Frontal cortex (tissue), 3 donors: ENCODE measurements at regions not wholly inside any gene's neighbourhood (a gene's known extent, or its start where the extent isn't known, plus 50 kb on each side); places are given as distances from the start of the nearest gene placed in this dataset.
"Not testable (repeated sequence)": the region's sequence is repeated elsewhere in the genome, so short reads cannot be mapped to it uniquely, and the experiment has no call there.

Experiments
- DNase-seq, 2 donors: peaks; one replicate each; pipeline ENCODE4 v3.0.0; 2012; ENCODE audit warnings: low spot score in 2 of 2
- FAIRE-seq: peaks from 2 replicates; lab custom pipeline; 2012; peaks lifted over from hg19 to GRCh38; lab: Jason Lieb, UNC
- donor health status: control.
- donor health status: control.
- donor health status: control.

DNA sequence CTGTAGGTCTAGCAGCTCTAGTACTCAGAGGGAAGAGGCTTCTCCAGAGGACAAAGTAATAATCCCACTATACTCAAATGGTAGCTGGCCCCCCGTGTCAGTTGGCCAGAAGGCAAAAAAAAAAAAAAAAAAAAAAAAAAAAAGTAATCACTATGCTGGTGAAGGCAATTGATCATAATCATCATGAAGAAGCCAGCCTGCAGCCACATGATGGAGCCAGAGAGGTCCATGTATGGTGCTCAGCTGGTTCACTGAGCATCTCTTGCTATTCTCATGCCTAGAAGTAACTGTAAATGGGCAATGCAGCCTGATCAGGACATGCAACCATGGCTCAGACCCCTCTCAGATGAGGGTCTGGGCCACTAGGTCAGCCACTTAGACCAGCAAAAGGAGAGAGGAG, 378.8 kb downstream of the MED13L start:
- DNase-seq (no peak), FAIRE-seq (no peak)

DNA sequence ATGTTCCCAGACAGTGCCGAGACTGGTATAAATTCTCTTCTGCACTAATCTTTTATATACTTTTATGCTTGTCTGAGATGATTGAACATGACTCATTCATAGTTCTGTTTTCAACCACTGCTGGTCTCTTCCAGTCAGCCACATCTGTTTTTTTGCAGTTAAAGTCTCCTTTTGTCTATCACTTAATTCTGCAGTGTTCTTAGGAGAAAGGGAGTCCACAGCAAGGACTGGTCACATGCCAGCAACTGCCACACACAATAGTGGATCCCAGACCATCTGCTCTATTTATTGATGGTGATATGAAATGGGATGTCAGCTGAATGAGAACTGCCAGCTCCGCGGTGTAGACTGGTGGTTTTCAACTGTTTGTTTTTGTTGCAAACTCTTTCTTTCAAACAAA, 379.8 kb downstream of the MED13L start:
- FAIRE-seq = no peak
- no peak for DNase-seq

DNA sequence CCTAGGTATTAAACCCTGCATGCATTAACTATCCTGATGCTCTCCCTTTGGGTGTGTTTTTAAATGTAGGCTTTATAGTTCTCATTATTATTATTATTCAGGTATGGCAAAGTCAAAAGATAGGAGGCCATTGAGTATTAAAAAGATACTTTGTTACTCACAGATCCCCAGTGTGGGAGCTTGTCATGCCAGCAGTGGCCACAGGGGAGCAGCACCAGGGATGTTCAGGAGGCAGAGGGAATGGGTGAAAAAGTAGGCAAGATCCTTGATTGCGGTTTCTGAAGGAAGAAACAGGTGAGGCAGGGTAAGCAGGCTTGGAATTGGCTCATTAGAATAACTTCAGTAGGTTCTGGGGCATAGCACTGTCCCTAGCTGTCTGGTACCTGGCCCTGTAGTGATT, 382.2 kb downstream of the MED13L start:
- FAIRE-seq = no peak

DNA sequence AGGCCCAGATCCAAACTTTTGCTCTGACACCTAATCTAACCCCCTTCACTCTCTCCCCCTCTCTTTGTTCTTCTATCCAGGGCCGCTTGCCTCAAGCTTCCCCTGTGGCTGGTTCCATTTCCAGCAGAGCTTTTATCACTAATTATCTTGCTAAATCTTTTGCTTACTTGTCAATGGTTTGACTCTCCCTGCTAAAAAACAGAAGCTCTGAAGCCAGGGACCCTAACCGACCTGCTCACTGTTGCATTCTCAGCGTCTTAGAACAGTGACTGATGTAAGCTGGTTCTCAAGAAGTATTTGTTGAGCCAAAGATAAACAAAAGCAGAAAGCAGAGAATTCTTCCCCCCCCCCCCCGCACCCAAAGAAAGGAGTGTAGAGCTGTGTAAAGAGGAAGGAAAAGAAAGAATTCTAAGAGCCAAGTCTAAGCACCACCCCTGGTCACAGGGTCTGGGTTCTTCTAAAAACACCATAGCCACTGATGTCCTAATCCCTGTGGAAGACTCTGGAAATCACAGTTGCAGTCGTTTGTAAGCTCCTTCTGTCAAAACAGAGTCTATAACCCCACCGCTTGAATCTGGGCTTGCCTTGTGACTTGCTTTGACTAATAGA, 385.8 kb downstream of the MED13L start:
- FAIRE-seq = no peak
- no peak for DNase-seq

More for the DNA sequence above, 382.2 kb downstream of the MED13L start:
- no peak for DNase-seq

DNA sequence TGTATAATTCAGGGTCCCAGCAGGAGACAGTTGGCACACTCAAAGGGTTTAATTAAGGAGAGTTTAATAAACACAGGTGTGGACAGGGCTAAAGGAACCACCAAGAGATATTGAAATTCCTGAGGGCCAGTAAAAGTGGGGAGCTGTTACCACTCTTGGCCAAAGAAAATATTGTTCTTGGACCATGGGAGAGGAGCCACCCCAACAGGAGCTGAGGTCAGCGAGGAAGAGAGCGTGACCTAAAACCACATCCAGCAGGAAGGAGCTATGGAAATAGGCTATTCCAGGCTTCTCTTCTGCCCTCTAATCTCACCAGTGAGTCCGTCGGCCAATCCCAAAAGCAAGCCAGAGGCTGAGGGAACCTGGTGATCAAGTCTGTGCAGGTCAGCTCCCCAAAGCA, 390.8 kb downstream of the MED13L start:
- no peak for FAIRE-seq

DNA sequence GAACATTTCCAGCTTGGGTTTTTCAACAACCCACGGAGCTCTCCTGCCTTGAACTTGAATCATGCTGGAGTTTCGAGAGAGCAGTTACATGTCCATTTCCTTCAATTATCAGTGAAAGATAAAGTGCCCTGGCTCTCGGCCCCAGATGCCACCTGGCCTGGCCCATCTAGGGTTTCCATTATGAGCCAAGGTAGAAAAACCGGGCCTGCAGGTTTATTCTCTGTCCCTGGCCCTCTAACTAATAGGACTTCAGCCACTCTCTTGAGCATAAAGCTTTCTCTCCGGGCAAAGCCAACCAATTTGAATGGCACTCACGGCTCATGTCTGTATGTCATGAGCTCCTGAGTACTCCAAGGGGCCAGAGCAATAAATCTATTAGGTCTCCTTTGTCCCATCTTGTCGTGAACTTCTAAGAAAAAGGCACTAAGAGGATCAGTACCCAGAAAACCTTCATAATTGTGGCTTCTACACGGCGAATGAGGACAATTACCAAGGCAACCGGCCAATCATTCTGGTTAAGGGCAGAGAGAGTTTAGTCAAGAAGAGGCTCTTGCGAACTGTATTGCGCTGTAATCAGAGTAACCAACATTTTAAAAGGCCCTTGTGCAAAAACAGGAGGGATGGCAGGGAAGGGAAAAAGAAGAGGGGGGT, 392.3 kb downstream of the MED13L start:
- DNase-seq (no peak), FAIRE-seq (no peak)

More for the DNA sequence above, 390.8 kb downstream of the MED13L start:
- no peak for DNase-seq

DNA sequence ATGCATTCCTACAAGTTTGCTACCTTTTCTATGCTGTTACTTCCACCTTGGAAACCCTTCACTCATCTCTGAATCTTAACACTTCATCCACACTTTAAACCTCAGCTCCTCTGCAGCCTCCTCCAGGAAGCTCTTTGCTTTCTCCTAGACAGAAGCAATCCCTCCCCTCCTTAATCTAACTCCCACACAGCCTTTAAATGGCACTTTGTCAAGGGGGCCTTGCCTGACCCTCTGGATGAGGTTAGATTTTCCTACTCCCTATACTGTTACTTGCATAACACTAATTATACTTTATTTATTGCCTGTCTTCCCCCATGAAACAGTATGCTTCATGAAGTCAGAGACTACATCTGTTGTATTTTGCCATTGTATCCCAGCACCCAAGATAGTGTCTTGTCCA, 394.6 kb downstream of the MED13L start:
- FAIRE-seq (no peak), DNase-seq (no peak)

DNA sequence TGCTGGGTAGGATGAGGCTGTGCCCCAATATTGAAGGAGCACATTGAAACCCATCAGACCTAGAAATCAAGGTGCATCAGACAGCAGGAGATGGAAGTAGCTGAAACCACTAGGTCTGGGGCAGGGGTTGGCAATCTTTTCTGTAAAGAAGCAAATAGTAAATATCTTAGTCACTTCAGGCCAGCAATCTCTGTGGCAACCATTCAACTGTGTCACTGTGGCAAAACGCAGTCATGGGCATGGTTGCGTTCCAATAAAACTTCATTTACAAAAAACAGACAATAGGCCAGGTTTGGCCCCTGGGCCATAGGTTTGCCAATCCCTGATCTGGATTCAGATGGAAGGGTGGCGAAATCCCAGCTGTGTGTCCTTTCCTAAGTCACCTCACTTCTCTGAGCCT, 397.3 kb downstream of the MED13L start:
- no peak for DNase-seq
- FAIRE-seq = no peak

DNA sequence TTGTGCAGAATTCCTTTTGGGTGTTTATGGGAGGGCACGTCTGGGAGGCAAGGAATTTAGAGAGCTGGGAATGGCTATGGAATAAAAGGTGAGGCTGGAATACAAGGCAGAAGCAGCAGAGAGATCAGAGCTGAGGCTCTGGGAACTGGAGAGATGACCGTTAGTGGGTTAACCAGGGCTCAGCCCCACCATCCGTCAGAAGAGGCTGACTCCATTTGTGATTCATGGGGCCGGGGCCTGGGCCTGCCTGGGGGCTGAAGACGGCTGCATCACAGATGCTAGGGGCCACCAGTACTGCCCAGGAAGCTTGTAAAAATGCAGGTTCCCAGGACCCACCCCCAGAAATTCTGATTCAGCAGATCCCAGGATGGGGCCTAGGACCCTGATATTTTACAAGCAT, 398.1 kb downstream of the MED13L start:
- FAIRE-seq (no peak), DNase-seq (no peak)

DNA sequence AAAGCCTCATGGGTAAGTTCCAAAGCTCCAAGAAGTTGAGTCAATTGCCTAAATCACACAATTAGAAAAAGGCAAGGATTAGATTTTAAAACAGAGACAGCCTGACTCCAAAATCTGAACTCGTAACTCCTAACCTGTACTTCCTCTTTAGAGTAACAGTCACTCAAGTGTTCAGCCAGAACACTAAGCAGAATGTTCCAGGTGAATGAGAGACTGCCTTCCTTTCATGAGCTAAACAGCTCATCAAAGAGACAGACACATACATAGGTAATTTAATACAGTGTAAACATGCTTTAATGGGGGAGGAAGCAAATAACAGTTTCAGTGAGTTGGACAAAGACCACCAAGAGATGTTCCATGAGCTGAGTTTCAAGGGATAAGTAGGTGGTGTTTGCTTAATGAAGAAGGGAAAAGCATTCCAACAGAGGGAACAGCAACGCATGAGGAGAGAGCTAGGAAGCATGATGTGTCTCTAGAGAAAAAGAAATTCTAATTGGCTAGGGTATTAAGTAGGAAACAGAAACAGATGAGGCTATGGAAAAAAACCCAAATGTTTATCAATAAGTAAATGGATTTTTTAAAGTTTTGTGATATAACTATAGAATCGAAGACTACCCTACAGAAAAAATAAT, 403.9 kb downstream of the MED13L start:
- DNase-seq (no peak), FAIRE-seq (no peak)

DNA sequence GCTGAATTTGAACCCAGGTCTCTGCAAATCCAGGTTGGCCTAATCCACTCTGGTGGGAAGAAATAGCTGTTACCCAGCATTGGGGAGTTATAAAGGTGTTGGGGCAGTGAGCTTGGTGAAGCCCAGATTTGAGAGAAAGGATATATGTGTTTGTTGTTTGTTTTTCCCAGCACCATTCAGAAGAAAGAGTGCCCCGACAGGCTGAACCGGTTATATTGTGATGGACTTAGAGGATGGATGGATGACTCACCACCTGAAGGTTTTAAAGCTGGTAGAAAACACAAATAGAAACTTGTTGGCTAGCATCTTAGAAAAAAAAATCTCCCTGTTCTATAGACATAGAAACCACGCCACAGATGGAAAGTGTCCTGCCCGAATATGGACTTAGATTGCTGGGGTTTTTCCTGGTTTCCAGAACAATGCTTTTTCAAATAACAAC, 404.6 kb downstream of the MED13L start:
- no peak for FAIRE-seq
- no peak for DNase-seq

DNA sequence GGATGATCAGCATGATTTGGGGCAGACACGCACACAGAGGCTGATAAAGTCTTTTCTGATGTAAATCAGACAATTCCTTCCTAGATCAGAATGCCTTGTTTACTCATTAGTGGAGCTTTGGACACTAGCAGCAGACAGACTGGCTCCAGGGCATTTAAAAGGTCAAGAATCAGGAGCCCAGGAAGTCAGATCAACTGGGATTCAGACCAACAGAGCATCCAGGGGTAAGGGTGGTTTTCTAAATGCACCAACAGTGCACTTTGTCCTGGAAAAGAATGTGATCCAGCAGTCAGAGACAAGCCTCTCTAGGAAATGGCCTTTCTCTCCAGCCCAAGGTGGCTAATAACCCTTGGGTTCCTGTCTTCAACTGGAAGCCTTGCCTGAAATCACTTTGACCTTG, 405.3 kb downstream of the MED13L start:
- FAIRE-seq (no peak), DNase-seq (no peak)

DNA sequence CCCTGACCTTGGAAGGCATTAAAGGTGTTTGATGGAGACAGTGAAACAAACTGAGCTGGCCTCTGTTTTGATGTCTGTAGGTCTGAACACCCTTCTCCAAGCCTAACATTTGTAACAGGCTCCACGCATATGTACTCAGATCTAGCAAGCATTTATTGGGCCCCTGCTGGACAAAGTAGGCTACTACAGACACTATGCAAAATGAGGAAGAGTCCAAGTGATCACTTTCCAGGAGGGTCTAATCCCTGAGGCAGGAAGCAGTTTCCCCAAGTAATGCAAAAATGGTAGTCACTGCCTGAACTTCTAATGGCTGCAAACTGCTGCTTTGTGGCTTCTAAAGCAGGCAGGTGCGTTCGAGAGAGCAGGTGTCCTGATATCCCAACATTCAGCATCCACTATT, 405.8 kb downstream of the MED13L start:
- DNase-seq = peak in 1 of 2 donors; percentile 14

DNA sequence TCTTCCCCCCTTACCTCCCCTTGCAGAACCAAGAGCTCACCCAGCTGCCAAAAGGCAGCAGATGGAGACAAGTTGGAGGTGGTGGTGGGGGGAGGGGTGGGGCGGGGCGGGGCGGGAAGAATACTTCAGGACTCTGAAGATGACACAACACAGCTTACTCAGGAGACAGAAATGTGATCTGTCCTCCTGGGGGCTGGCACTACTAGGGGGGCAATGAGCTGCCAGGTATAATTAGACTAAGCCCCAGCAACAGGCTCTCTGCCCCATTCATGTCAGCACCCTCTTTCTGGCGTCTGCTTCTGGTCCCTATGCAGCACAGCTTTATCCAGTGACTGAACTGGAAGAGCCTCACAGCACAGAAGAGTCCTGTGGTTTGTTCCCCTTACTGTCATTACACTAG, 407.0 kb downstream of the MED13L start:
- DNase-seq = no peak

More for the DNA sequence above, 405.8 kb downstream of the MED13L start:
- FAIRE-seq = no peak

DNA sequence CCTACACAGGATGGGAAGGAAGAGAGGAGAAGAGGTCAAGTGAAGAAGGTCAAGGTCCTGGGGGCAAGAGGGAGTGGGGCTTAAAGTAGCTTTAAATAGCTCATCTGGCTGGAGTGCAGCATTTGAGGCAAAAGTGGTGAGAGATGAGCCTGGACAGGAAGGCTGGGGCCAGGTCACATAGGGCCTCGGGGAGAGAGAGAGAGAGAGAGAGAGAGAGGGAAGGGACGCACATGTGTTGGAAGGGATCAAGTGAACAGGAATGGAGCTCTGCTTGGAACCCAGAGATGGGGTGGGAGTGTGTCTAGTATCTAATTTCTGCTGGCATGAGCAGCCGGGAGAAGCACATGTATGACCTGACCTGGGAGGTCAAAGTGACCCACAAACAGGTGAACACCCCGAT, 407.5 kb downstream of the MED13L start:
- FAIRE-seq (no peak), DNase-seq (no peak)

More for the DNA sequence above, 407.0 kb downstream of the MED13L start:
- FAIRE-seq = no peak

DNA sequence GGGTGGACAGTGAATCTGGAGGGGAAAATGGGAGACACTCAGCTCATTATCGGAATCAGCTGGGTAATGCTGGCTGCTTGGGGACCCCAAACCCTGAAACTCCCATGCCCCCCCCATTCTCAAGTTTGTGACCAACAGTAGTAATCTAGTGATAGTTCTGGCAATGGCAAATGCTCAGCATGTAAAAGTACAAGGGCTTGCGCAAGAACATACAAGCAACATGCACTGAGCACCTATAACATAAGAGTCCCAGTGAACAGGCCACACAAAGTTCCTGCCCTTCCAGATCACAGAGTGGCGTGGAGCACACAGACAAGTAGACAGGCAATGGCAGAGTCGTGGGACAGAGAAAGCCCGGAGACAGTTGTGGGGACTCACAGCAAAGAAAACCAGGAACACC, 407.9 kb downstream of the MED13L start:
- FAIRE-seq = no peak
- no peak for DNase-seq

DNA sequence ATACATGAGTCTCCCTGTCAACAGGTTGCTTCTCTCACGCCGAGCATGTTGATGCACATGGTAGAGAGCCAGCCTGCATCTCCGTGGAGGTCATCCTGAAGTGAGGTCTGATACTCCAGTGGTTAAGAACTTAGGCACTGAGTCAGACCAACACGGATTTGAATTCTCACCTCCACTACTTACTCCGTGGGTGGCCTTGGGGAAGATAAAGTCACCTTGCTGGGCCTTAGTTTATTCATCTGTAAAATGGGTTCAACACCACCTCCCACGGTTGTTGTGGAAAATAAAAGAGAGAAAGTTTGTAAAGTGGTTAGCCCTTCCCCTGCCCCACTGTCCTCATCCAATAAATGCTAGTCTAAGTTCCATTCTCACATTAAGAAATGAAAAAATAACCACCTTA, 408.9 kb downstream of the MED13L start:
- DNase-seq (no peak), FAIRE-seq (no peak)

DNA sequence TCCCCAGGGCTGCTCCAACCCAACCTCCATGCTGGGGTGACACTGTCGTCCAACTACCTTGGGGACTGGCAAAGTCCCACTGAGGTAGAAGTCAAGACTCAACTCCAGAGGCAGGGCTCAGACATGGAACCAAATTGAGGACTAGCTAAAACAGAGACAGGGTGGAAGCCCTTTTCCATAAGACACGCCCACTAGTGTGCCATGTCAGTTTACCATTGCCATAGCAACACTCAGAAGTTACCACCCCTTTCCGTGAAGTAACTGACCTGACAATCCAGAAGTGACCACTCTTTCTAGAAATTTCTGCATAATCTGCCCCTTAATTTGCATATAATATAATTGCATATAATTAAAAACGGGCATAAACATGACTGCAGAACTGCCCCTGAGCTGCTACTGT, 409.6 kb downstream of the MED13L start:
- no peak for FAIRE-seq
- no peak for DNase-seq

DNA sequence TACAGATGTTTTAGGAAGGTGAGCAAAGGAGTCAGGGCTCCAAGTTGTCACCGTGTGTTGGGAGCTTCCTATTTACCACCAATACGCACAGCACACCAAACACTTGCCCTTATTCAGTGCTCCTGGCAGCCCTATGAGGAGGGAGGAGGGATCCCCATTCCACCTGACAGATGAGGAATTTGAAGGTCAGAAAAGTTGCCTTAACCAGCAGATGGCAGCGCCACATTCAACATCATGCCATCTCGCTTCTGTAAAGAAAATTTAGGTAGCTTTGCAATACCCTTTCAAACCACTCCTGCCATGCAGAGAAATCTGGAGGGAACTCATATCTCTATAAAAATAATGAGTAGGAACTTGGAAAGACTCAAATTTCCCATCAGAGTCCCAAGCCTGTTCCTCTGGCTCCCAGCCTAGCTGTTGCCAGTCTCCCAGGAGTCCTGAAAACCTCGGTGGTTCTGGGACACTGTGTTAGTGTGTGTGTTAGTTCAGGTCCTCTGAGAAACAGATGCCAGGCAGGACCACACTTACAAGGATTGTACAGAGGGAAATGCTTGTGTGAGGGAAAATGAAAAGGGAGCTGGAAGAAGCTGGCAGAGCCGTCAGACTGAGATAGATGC, 410.5 kb downstream of the MED13L start:
- DNase-seq (no peak), FAIRE-seq (no peak)

DNA sequence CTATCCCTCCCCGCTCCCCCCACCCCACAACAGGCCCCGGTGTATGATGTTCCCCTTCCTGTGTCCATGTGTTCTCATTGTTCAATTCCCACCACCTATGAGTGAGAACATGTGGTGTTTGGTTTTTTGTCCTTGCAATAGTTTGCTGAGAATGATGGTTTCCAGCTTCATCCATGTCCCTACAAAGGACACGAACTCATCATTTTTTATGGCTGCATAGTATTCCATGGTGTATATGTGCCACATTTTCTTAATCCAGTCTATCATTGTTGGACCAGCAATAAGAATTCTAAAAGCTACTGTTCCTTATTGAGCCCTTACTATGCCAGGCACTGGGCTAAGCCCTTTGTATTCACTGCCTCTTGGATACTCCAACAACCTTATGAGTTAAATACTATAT, 411.2 kb downstream of the MED13L start:
- not testable (repeated sequence) for FAIRE-seq, DNase-seq

DNA sequence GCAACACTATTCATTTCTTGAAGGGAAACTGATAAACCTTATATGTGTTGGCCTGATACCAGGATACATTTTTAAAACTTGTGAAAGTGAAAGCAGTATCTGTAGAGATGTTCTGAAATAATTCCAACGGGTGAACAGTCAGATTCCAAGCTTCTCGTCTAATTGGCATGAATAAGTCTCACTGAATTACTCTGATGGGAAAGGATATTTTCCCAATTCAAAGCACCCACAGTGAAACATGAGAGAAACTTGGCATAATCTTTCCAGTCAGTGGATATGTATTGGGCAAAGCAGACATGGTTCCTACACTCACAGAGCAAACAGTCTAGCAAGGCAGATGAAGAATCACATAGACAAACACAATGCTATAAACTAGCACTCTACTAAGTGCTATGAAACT, 413.1 kb downstream of the MED13L start:
- DNase-seq (no peak), FAIRE-seq (no peak)
